ENCODE measurements at regions not wholly inside any gene's neighbourhood (a gene's known extent, or its start where the extent isn't known, plus 50 kb on each side); places are given as distances from the start of the nearest gene placed in this dataset.

DNA sequence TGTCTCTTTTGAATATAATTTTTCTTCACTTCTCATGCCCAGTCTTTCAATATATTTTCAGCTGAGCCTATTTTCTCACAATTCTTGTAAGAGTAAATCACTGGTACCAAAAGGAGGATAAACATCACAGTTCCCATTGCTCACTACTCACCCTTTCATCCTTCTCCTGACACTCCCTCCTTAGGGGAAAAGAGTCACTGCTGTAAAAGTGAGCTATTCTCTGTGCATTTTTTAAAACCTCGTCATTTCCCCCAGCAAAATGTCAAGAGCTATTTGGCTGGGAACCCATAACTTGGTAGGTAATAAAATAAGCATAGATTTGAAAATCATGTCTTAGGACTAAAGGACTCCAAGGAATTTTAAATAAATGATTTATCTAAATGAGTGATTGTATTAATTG, 340.1 kb upstream of the GYPC start:
- no peak overlapping the region for H3K27ac ChIP-seq
- TF ChIP-seq, protein P1, sequence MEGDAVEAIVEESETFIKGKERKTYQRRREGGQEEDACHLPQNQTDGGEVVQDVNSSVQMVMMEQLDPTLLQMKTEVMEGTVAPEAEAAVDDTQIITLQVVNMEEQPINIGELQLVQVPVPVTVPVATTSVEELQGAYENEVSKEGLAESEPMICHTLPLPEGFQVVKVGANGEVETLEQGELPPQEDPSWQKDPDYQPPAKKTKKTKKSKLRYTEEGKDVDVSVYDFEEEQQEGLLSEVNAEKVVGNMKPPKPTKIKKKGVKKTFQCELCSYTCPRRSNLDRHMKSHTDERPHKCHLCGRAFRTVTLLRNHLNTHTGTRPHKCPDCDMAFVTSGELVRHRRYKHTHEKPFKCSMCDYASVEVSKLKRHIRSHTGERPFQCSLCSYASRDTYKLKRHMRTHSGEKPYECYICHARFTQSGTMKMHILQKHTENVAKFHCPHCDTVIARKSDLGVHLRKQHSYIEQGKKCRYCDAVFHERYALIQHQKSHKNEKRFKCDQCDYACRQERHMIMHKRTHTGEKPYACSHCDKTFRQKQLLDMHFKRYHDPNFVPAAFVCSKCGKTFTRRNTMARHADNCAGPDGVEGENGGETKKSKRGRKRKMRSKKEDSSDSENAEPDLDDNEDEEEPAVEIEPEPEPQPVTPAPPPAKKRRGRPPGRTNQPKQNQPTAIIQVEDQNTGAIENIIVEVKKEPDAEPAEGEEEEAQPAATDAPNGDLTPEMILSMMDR (IDR thresholded peaks at IDR 0.05) = no peak
- no peak for TF ChIP-seq ZFX (IDR thresholded peaks at IDR 0.05; ENCODE audit: borderline replicate concordance)

DNA sequence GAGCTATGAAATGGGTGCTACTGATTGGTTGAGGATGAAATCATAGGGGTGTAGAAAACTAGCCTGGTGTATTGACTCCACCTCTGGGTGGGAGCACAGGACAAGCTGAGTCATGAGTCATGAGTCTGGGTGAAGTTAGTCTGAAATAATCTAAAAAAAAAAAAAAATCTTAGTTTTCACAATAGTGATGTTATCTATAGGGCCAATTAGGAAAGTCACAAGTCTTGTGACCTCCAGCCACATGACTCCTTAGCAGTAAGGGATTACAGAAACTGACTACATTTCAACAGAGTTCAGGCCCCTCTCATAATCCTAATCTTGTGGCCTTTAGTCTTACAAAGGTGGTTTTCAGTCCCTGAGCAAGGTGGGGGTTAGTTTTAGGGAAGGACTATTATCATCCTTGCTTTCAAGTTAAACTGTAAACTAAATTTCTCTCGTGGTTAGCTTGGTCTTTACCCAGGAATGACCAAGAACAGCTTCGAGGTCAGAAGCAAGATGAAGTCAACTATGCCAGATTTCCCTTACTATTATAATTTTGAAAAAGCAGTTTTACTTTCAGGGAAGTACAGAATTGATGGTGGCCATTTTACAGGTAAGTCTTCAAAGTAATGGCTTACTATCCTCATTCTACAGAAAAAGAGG, 338.0 kb upstream of the GYPC start:
- H3K27ac ChIP-seq = no peak overlapping the region
- TF ChIP-seq, protein P1 (IDR thresholded peaks at IDR 0.05) = no peak
- no peak for TF ChIP-seq ZFX (IDR thresholded peaks at IDR 0.05; ENCODE audit: borderline replicate concordance)

DNA sequence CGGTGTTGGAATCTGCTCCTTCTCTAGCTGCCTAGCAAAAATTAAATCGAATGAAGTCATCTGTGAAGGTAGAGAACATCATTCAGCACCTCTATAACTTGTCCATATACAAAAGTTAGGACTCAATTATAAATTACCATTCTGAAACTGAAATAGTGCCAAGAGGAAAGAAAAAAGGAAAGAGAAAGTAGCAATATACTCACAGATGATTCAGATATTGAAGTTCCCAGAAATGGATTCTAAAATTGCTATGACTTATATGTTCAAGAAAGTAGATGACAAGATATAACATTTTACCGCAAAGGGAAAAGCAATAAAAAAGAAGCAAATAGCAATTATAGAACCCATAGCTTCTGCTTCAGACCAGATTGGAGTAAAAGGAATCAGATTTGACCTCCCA, 333.6 kb upstream of the GYPC start:
- H3K27ac ChIP-seq = no peak overlapping the region
- no peak for TF ChIP-seq ZFX (IDR thresholded peaks at IDR 0.05; ENCODE audit: borderline replicate concordance)
- TF ChIP-seq, protein P1 (IDR thresholded peaks at IDR 0.05) = no peak

DNA sequence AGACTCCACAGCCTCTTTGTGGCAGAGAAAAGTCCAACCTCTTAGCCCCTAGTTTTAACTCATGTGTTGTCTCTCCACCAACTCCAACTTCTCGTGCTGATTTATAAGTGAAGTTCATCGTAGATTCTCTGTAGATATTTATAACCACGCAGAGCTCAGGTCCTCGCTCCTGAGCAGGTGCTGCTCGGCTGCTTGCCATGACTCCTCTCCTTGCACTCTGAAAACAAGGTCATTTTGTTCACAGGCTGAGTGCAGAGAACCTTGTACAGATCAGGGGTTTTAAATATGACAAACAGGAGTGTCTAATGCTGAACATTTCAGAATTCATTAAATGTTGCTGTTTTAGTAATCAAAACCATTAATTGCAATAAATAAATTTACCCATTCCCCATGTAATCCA, 330.8 kb upstream of the GYPC start:
- H3K27ac ChIP-seq = no peak overlapping the region

DNA sequence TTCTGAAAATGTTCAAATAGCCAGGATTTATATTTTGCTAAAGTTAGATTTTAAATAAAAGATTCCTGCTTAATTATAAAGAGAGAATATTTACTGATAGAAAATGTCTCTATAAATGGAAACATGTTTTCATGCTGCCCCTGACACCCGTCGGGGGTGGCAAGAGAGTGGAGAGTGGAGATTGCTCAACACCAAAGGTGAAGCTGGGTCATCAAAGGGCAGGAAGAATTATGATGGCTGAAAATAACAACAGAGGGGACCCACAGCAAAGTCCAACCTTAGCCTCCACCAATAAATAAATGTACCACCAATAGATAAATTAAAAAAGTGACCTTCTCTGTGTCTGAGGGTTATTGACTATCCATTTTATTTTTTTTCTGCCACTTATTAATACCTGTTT, 326.8 kb upstream of the GYPC start:
- no peak overlapping the region for H3K27ac ChIP-seq
- TF ChIP-seq, protein P1 (IDR thresholded peaks at IDR 0.05) = no peak
- TF ChIP-seq ZFX (IDR thresholded peaks at IDR 0.05; ENCODE audit: borderline replicate concordance) = no peak

More for the DNA sequence above, 330.8 kb upstream of the GYPC start:
- TF ChIP-seq ZFX (IDR thresholded peaks at IDR 0.05; ENCODE audit: borderline replicate concordance) = no peak
- TF ChIP-seq, protein P1 (IDR thresholded peaks at IDR 0.05) = no peak

DNA sequence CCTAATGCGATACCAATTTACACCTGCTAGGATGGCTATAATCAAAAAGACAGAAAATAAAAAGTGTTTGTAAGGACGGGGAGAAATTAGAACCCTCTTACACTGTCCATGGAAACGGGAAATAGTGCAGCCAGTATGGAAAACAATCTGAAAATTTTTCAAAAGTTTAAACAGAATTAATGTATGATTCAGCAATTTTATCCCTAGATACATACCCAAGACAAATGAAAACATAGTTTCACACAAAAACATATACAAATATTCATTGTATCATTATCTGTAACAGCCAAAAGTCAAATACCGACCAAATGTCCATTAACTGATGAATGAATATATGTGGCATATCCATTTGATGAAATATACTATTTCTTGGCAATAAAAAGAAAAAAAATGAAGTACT, 313.5 kb upstream of the GYPC start:
- TF ChIP-seq, protein P1 (IDR thresholded peaks at IDR 0.05) = no peak
- no peak for TF ChIP-seq ZFX (IDR thresholded peaks at IDR 0.05; ENCODE audit: borderline replicate concordance)
- H3K27ac ChIP-seq = no peak overlapping the region

DNA sequence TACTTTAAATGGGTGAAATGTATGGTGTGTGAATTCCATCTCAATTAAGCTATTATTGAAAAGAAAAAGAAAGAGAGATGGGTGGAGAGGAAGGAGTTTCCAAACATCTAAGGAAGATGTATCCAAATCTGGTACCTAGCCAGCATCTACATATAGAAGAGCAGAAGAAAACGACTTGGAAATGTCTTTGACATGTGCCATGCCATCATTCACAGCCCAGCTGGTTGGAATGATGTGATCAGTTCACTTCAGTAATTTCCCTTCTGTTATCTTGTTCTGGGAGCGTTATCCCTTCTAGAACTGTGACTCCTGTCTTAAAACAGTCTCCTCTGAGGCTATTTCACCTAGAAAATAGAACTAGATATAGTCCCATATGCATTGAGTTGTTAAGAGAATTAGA, 312.8 kb upstream of the GYPC start:
- TF ChIP-seq, protein P1 (IDR thresholded peaks at IDR 0.05) = no peak
- TF ChIP-seq ZFX (IDR thresholded peaks at IDR 0.05; ENCODE audit: borderline replicate concordance) = no peak
- H3K27ac ChIP-seq = no peak overlapping the region

All from 22Rv1 (cell line).